Endothelial cell of umbilical vein (primary cell): ENCODE measurements at regions not wholly inside any gene's neighbourhood (a gene's known extent, or its start where the extent isn't known, plus 50 kb on each side); places are given as distances from the start of the nearest gene placed in this dataset.

Experiments
- BruUV-seq: library from RNA; stranded (reverse); fragments of 400-500 nt; replicated peaks from 2 replicates; lab custom pipeline; 2021; lab: Mats Ljungman, UMichigan
- CTCF ChIA-PET: fragments of 300-600, 350-600 bp; sonication (Branson Sonifier 250); formaldehyde crosslinking; loops from one replicate; lab custom pipeline; 2021; ENCODE audit warnings: antibody characterized with exemption, inconsistent platforms; lab: Charles Lee
- POLR2A ChIA-PET: fragments of 300-600, 350-600 bp; sonication (Branson Sonifier 250); formaldehyde crosslinking; loops from one replicate; lab custom pipeline; 2021; ENCODE audit warnings: antibody characterized with exemption, inconsistent platforms; lab: Charles Lee
- DNase-seq: peaks from one replicate; pipeline ENCODE4 v3.0.0-alpha.2; 2011; ENCODE audit warnings: low read depth, low spot score
- FAIRE-seq: peaks from 2 replicates; lab custom pipeline; 2011; peaks lifted over from hg19 to GRCh38; lab: Jason Lieb, UNC
- H2AFZ ChIP-seq: 2 replicates; pipeline ENCODE4 v1.6.0; 2012; ENCODE audit warnings: low read depth, low read length, control low read depth, inconsistent platforms
- H3K27ac ChIP-seq: 2 replicates; pipeline ENCODE4 v1.5.1; 2011; ENCODE audit warnings: low read depth, mild to moderate bottlenecking, control low read depth, low read length, moderate library complexity; ENCODE audit not compliant: insufficient read depth
- H3K27me3 ChIP-seq, 2 experiments: 2 replicates each; pipeline versions ENCODE4 v1.6.0 to v1.6.1; 2011; ENCODE audit warnings: low read length in 2 of 2, mixed read lengths in 1 of 2; ENCODE audit not compliant: control insufficient read depth in 2 of 2, insufficient read depth in 2 of 2
- H3K36me3 ChIP-seq, 2 experiments: 2 replicates in 1 of 2; 3 replicates in 1 of 2; pipeline ENCODE4 v1.5.1; 2011; ENCODE audit warnings: low read length in 2 of 2, mild to moderate bottlenecking in 1 of 2, moderate library complexity in 1 of 2; ENCODE audit not compliant: control insufficient read depth in 2 of 2, insufficient read depth in 2 of 2; ENCODE audit errors: extremely low read depth in 1 of 2
- H3K4me1 ChIP-seq: 3 replicates; pipeline ENCODE4 v1.5.1; 2011; ENCODE audit warnings: mild to moderate bottlenecking, low read length; ENCODE audit not compliant: control insufficient read depth, insufficient read depth; ENCODE audit errors: extremely low read depth
- H3K4me2 ChIP-seq: 2 replicates; pipeline ENCODE4 v1.6.1; 2011; ENCODE audit warnings: low read length, control low read depth, mixed read lengths; ENCODE audit not compliant: insufficient read depth
- H3K4me3 ChIP-seq, 3 experiments: fragments of 200-600 bp in 1 of 3; sonication (generic), shearing (Covaris generic) in 1 of 3; replicated peaks in 1 of 3; 2 replicates each; pipeline ENCODE4 v1.5.1; 2011 to 2016; ENCODE audit warnings: control low read depth in 3 of 3, low read length in 3 of 3, mild to moderate bottlenecking in 2 of 3, inconsistent platforms in 1 of 3, low read depth in 1 of 3, moderate library complexity in 1 of 3; ENCODE audit not compliant: insufficient read depth in 1 of 3
- H3K79me2 ChIP-seq: 2 replicates; pipeline ENCODE4 v1.6.0; 2012; ENCODE audit warnings: low read length, inconsistent platforms; ENCODE audit not compliant: control insufficient read depth, insufficient read depth
- H3K9ac ChIP-seq: replicated peaks from 2 replicates; pipeline ENCODE3; 2011; ENCODE audit warnings: low read length, control low read depth; ENCODE audit not compliant: insufficient read depth; ENCODE audit errors: extremely low read depth
- H3K9me1 ChIP-seq: replicated peaks from 3 replicates; pipeline ENCODE4 v1.6.0; 2011; ENCODE audit warnings: mild to moderate bottlenecking, low read length; ENCODE audit not compliant: control insufficient read depth, insufficient read depth; ENCODE audit errors: extremely low read depth
- H3K9me3 ChIP-seq: replicated peaks from 2 replicates; pipeline ENCODE4 v1.5.1; 2012; ENCODE audit warnings: low read length, inconsistent platforms; ENCODE audit not compliant: control insufficient read depth, insufficient read depth
- H4K20me1 ChIP-seq: replicated peaks from 2 replicates; pipeline ENCODE3; 2011; ENCODE audit warnings: mild to moderate bottlenecking, low read length; ENCODE audit not compliant: control insufficient read depth, insufficient read depth; ENCODE audit errors: extremely low read depth
- CTCF ChIP-seq, 2 donors: IDR thresholded peaks; 1 replicate in 1 of 2; 2 replicates in 1 of 2; pipeline ENCODE4 v1.5.1; 2011; ENCODE audit warnings: low read length in 2 of 2, mild to moderate bottlenecking in 2 of 2, moderate library complexity in 2 of 2, control low read depth in 1 of 2, inconsistent platforms in 1 of 2, low read depth in 1 of 2; ENCODE audit not compliant: insufficient read depth in 1 of 2; ENCODE audit errors: extremely low read depth in 1 of 2
- EZH2 ChIP-seq: IDR thresholded peaks from 2 replicates; pipeline ENCODE4 v1.6.1; 2012; ENCODE audit warnings: borderline replicate concordance, low read depth, mild to moderate bottlenecking, moderate library complexity, low read length, inconsistent platforms; ENCODE audit not compliant: severe bottlenecking
- FOS ChIP-seq: IDR thresholded peaks from 2 replicates; pipeline ENCODE4 v1.6.1; 2011; ENCODE audit warnings: mild to moderate bottlenecking, low read length, moderate library complexity, borderline replicate concordance; ENCODE audit not compliant: insufficient read depth
- GATA2 ChIP-seq: IDR thresholded peaks from 2 replicates; pipeline ENCODE4 v1.7.0; 2011; ENCODE audit warnings: low read depth, mild to moderate bottlenecking, moderate library complexity, mixed read lengths, low read length; ENCODE audit not compliant: insufficient read length, insufficient read depth
- JUN ChIP-seq: IDR thresholded peaks from 2 replicates; pipeline ENCODE4 v1.6.1; 2011; ENCODE audit warnings: borderline replicate concordance, low read depth; ENCODE audit not compliant: insufficient read length, insufficient read depth
- MYC ChIP-seq: IDR thresholded peaks from one replicate; pipeline ENCODE4 v1.6.1; 2011; ENCODE audit warnings: mild to moderate bottlenecking, low read depth, low read length
- POLR2A ChIP-seq: IDR thresholded peaks from 2 replicates; pipeline ENCODE4 v1.6.1; 2012; ENCODE audit warnings: low read depth, mild to moderate bottlenecking, control low read depth, low read length
- POLR2AphosphoS5 ChIP-seq: IDR thresholded peaks from 2 replicates; pipeline ENCODE4 v1.6.1; 2012; ENCODE audit warnings: low read depth, mild to moderate bottlenecking, control low read depth, low read length, moderate library complexity; ENCODE audit not compliant: insufficient read depth
- dilution Hi-C: fragments of 300-500 bp; cut with MboI; formaldehyde crosslinking; loops from one replicate; pipeline ENCODE4 v1.15.0; 2019; ENCODE audit warnings: low sequenced_read_pairs; ENCODE audit not compliant: extremely low pct_ligation_motif_present
- intact Hi-C: fragments of 100-400 bp; cut with micrococcal nuclease; formaldehyde crosslinking; loops from one replicate; pipeline ENCODE4 v1.10.0; 2022
- TF ChIP-seq, protein P1 (sequence below): IDR thresholded peaks from 2 replicates; pipeline ENCODE4 v1.6.1; 2011; ENCODE audit not compliant: insufficient read depth, insufficient read length

GRCh38 chr13:44058624-44059215, 179.0 kb downstream of the LACC1 start:
- Histone ChIP-seq H3K27me3 (peaks cover 3 to 6% of the 10 kb centered on the region in 2 experiments), H3K4me3 (no peak overlapping the region), H3K9ac (no peak overlapping the region), H3K79me2 (no peaks in the 10 kb centered on the region), H3K9me3 (no peaks in the 10 kb centered on the region), H3K9me1 (no peaks in the 10 kb centered on the region), H3K27ac (no peak overlapping the region), H3K4me1 (peaks cover 3% of the 10 kb centered on the region), H3K4me2 (no peak overlapping the region), H4K20me1 (no peaks in the 10 kb centered on the region), H3K36me3 (no peaks in the 10 kb centered on the region), H2AFZ (no peak overlapping the region)
- TF ChIP-seq GATA2 (no peak), MYC (no peak), JUN (no peak), FOS (no peak), POLR2AphosphoS5 (no peak)
- CTCF ChIA-PET, result interaction anchor here (0.8 to 1.3 kb wide), 3 partner anchors 14 to 117 kb away, joined by 3 read pairs; no protein-coding TSS in a partner anchor
- BruUV-seq, result no TSS peak
- dilution Hi-C loops, result no loop called here
- POLR2A ChIA-PET, result no interaction called here
- DNase-seq (peak; percentile 80), FAIRE-seq (no peak)
- intact Hi-C loops, result no loop called here

GRCh38 chr13:44061876-44062275, 182.2 kb downstream of the LACC1 start:
- dilution Hi-C loops, result no loop called here
- Histone ChIP-seq H3K9me3 (no peaks in the 10 kb centered on the region), H3K27me3 (peaks cover 10 to 13% of the 10 kb centered on the region in 2 experiments), H3K4me1 (no peaks in the 10 kb centered on the region), H3K4me2 (no peak overlapping the region), H4K20me1 (no peaks in the 10 kb centered on the region), H3K9me1 (no peaks in the 10 kb centered on the region), H3K36me3 (no peaks in the 10 kb centered on the region), H3K4me3 (no peak overlapping the region), H2AFZ (no peak overlapping the region), H3K79me2 (no peaks in the 10 kb centered on the region), H3K9ac (no peak overlapping the region), H3K27ac (no peak overlapping the region)
- CTCF ChIA-PET, result interaction anchor here (1.0 to 1.6 kb wide), 2 partner anchors 10 to 16 kb away, joined by 5 to 7 read pairs; no protein-coding TSS in a partner anchor
- POLR2A ChIA-PET, result no interaction called here
- DNase-seq (no peak), FAIRE-seq (no peak)
- TF ChIP-seq EZH2 (no peak), GATA2 (no peak), CTCF (IDR thresholded peaks at IDR 0.05; ENCODE audit: extremely low read depth in 1 of 2, insufficient read depth in 1 of 2, low read depth in 1 of 2, low read length in 2 of 2) (no peak), POLR2AphosphoS5 (no peak), MYC (no peak), FOS (no peak), POLR2A (no peak), JUN (no peak)
- TF ChIP-seq, protein P1, sequence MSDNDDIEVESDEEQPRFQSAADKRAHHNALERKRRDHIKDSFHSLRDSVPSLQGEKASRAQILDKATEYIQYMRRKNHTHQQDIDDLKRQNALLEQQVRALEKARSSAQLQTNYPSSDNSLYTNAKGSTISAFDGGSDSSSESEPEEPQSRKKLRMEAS, result no peak
- intact Hi-C loops, result no loop called here
- no TSS peak for BruUV-seq
